ENCODE measurements at regions not wholly inside any gene's neighbourhood (a gene's known extent, or its start where the extent isn't known, plus 50 kb on each side); places are given as distances from the start of the nearest gene placed in this dataset.
"Not testable (repeated sequence)": the region's sequence is repeated elsewhere in the genome, so short reads cannot be mapped to it uniquely, and the experiment has no call there.

DNA sequence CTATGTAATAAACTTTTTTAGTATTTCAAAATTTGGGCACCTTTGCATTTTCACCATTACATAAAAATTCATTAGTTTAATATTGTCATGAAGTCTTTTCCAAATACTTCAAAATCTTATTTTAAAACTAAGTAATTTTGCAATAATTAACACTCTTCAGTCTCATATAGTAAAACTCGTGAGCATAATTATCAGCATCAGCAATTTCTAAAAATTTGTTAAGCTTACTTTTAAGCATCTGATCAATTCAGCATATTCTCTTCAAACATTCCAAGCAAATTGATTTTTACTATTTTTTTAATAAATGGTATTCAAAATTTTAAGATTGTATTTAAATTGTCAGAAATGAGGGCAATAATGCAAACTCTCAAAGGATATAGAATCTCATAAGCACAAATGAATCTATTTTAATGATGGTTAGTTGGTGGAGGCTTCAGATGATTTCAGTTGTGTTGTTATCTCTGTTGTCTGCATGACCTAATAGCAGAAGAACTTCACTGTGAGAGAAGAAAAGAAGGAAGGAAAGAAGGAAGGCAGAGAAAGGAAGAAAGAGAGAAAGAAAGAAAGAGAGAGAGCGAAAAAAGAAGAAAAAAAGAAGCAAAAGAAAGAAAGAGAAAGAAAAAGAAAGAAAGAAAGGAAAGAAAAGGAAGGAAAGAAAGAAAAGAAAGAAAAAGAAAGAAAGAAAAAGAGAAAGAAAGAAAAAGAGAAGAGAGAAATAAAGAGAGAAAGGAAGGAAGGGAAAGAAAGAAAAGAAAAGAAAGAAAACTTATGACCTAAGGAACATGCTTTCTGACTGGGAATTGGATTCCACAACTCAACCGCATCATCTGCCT lies 860.5 kb downstream of the NCAM2 start:
- no peak overlapping the region for H3K27ac Mint-ChIP-seq
- ATAC-seq (replicated peaks) = no peak
- H3K9me3 Mint-ChIP-seq = peaks cover 11% of the 10 kb centered on the region
- H3K27me3 Mint-ChIP-seq = no peaks in the 10 kb centered on the region
- H3K4me3 Mint-ChIP-seq = no peak overlapping the region
- no peaks in the 10 kb centered on the region for H3K36me3 Mint-ChIP-seq (ENCODE audit: low read depth)
- no peaks in the 10 kb centered on the region for H3K4me1 Mint-ChIP-seq

GRCh38 chr21:21860888-21861287 lies 862.7 kb downstream of the NCAM2 start:
- H3K27me3 Mint-ChIP-seq = no peaks in the 10 kb centered on the region
- H3K9me3 Mint-ChIP-seq = peaks cover 7% of the 10 kb centered on the region
- ATAC-seq (replicated peaks) = no peak
- H3K4me1 Mint-ChIP-seq = no peaks in the 10 kb centered on the region
- H3K27ac Mint-ChIP-seq = no peak overlapping the region
- H3K36me3 Mint-ChIP-seq (ENCODE audit: low read depth) = no peaks in the 10 kb centered on the region
- H3K4me3 Mint-ChIP-seq = no peak overlapping the region

DNA sequence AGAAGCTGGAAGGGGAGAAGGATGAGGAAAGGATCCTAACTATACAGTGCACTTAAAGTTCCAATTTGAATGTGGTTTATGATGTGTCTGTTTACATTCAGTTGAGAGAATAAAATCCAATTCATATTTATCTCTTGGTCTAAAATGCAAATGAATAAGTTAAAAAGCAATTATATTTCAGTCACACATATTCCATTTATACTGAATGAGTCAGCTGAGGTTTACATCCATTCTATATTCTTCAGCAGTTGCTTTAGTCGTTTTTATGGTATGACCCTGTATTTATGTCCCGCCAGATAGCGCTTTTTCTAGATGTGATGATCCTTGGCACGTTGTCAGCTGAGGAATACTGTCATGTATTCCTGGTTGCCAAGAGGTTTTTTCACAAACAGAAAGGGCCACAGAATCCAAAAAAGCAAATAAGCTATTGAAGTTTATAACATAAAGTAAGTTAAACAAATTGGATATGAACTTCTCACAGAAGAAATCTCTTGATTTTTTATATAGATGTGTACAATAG lies 866.2 kb downstream of the NCAM2 start:
- H3K36me3 Mint-ChIP-seq (ENCODE audit: low read depth) = no peaks in the 10 kb centered on the region
- H3K27ac Mint-ChIP-seq = no peak overlapping the region
- no peaks in the 10 kb centered on the region for H3K4me1 Mint-ChIP-seq
- no peak for ATAC-seq (replicated peaks)
- H3K27me3 Mint-ChIP-seq = no peaks in the 10 kb centered on the region
- no peak overlapping the region for H3K4me3 Mint-ChIP-seq
- peaks cover 3% of the 10 kb centered on the region for H3K9me3 Mint-ChIP-seq

DNA sequence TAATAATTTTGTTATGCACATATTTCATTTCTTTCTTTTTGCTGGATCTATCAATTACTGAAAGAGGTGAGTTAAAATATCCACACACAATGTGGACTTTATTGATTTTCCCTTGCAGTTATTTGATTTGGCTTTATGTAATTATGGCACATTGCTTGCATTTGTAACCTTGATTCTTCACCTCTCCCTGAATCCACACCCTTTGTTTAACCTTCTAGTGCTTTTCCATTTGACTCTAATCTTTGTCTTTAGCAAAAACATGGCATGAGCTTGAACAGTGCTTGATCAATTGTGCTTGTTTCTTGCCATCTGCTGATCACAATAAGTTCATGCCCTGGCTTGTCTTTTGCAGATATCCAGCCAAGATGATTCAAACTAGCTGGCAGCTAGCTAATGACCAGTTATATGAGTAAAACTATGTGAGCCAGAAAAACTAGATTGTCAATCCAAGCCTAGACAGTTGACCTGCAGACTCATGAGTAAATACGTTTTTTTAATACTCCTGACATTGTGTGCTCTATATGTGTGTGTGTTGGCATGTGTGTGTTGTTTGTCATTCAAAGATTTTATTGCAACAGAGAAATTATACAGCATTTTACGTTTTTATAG lies 899.2 kb downstream of the NCAM2 start:
- Mint-ChIP-seq H3K27me3 (no peaks in the 10 kb centered on the region), H3K4me3 (no peak overlapping the region), H3K27ac (no peak overlapping the region), H3K36me3 (ENCODE audit: low read depth) (no peaks in the 10 kb centered on the region), H3K4me1 (no peaks in the 10 kb centered on the region), H3K9me3 (peaks cover 27% of the 10 kb centered on the region)
- no peak for ATAC-seq (replicated peaks)

DNA sequence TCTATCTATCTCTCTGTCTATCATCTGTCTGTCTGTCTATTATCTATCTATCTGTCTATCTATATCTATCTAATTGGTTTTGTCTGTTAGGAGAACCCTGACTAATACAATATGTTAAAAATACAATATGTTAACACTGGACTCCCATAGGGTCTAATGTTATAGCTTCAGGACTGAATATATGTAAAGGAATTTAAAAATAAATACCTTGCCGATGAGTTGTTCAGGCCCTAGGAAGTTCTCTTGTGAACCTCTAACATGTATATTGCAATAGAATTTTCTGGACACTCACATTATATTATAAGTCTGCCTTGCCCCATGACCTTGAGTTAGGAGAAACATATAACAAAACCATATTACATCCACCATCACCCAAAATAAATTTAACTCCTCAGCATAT lies 900.6 kb downstream of the NCAM2 start:
- Mint-ChIP-seq H3K4me1 (no peaks in the 10 kb centered on the region), H3K36me3 (ENCODE audit: low read depth) (no peaks in the 10 kb centered on the region), H3K4me3 (no peak overlapping the region), H3K27ac (no peak overlapping the region), H3K9me3 (peaks cover 19% of the 10 kb centered on the region), H3K27me3 (no peaks in the 10 kb centered on the region)
- no peak for ATAC-seq (replicated peaks)

DNA sequence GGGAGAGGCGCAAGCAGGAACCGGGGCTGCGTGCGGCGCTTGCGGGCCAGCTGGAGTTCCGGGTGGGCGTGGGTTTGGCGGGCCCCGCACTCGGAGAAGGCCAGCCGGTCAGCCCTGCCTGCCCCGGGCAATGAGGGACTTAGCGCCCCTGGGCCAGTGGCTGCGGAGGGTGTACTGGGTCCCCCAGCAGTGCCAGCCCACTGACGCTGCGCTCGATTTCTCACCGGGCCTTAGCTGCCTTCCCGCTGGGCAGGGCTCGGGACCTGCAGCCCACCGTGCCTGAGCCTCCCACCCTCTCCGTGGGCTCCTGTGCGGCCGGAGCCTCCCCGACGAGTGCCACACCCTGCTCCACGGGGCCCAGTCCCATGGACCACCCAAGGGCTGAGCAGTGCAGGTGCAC lies 904.2 kb downstream of the NCAM2 start:
- not testable (repeated sequence) for H3K9me3 Mint-ChIP-seq; H3K27ac Mint-ChIP-seq; H3K4me1 Mint-ChIP-seq; H3K4me3 Mint-ChIP-seq; H3K27me3 Mint-ChIP-seq; ATAC-seq (replicated peaks); H3K36me3 Mint-ChIP-seq (ENCODE audit: low read depth)

DNA sequence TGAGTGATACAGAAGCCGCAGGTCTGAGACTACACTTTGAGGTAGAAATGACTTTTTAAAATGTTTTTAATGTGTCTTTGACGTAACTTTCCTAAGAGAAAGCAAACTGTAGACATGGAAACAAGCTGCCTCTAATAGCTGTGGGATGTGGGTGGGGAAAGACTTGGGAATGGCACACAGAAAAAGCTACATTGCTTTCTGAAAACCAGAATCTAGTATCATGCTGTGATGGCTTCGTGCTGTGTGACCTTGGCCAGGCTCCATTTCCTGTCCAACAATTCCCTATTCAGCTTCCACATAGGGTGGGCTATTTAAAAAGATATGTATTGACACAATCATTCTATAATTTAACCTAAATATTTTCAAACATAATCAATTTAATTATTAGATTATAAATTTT lies 909.1 kb downstream of the NCAM2 start:
- Mint-ChIP-seq H3K9me3 (peaks cover 5% of the 10 kb centered on the region), H3K4me3 (no peak overlapping the region), H3K27me3 (no peaks in the 10 kb centered on the region), H3K4me1 (no peaks in the 10 kb centered on the region), H3K36me3 (ENCODE audit: low read depth) (no peaks in the 10 kb centered on the region), H3K27ac (no peak overlapping the region)
- no peak for ATAC-seq (replicated peaks)

DNA sequence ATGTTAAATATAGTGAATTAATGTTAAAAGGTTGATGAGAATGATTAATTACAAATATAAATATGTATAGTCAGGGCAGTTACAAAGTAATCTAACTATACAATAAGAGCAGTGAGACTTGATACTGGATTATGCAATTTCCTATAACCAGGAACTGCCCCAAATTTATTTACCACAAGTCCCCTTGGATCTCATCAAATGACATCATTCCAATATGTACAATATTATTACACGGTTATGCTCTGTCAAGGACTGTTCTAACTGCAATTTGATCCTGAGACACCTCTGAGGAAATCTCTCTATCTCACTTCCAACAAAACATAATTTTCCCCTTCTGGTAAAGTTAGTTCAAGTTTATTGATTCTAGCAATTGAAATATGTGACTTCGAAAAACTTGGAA lies 917.6 kb downstream of the NCAM2 start:
- H3K27ac Mint-ChIP-seq = no peak overlapping the region
- peaks cover 12% of the 10 kb centered on the region for H3K9me3 Mint-ChIP-seq
- no peaks in the 10 kb centered on the region for H3K36me3 Mint-ChIP-seq (ENCODE audit: low read depth)
- no peak for ATAC-seq (replicated peaks)
- no peaks in the 10 kb centered on the region for H3K4me1 Mint-ChIP-seq
- H3K4me3 Mint-ChIP-seq = no peak overlapping the region
- no peaks in the 10 kb centered on the region for H3K27me3 Mint-ChIP-seq

- H3K36me3 Mint-ChIP-seq (ENCODE audit: low read depth) = no peaks in the 10 kb centered on the region
- no peaks in the 10 kb centered on the region for H3K9me3 Mint-ChIP-seq
- H3K27me3 Mint-ChIP-seq = no peaks in the 10 kb centered on the region
- no peak overlapping the region for H3K4me3 Mint-ChIP-seq
- no peak overlapping the region for H3K27ac Mint-ChIP-seq
- no peaks in the 10 kb centered on the region for H3K4me1 Mint-ChIP-seq
- no peak for ATAC-seq (replicated peaks)
These were observed 923.4 kb downstream of the NCAM2 start for GRCh38 chr21:21921410-21922232.

DNA sequence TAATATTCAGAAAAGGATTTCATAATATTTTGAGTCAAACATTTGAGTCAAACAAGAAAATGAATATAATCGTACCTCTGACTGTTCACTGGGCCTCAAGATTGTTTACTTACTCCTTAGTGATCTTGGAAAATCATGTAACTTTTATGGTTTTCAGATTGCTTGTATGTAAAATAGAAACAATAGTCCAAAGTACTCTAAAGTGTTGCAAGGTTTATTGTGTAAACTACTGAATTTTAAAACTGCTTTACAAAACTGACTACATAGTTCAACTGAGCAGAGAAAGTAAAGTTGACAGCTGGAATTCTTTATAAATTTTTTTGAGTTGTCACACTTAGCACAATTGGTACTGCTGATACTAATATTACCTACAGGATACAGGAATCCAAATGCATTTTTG lies 931.0 kb downstream of the NCAM2 start:
- no peaks in the 10 kb centered on the region for H3K27me3 Mint-ChIP-seq
- no peak for ATAC-seq (replicated peaks)
- H3K4me1 Mint-ChIP-seq = no peaks in the 10 kb centered on the region
- no peaks in the 10 kb centered on the region for H3K9me3 Mint-ChIP-seq
- no peak overlapping the region for H3K4me3 Mint-ChIP-seq
- H3K36me3 Mint-ChIP-seq (ENCODE audit: low read depth) = no peaks in the 10 kb centered on the region
- no peak overlapping the region for H3K27ac Mint-ChIP-seq

DNA sequence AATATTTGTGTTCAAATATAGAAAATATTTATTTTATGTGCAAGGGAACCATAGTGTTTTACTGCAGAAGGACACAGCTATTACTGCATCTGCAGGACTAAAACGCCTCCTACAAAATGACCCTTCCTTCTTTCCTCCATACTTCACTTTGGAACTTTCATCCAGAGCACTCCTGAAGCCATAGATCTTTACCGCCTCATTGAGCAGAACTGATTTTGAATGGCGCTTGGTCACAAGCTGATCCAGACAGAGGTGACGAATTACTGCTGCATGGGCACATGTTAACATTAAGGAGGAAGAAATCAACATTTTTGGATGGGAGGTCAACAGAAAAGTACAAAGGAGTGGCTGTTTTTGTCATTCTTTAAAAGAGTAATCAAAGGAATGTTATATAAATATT lies 931.6 kb downstream of the NCAM2 start:
- no peaks in the 10 kb centered on the region for H3K36me3 Mint-ChIP-seq (ENCODE audit: low read depth)
- H3K4me1 Mint-ChIP-seq = no peaks in the 10 kb centered on the region
- no peak overlapping the region for H3K27ac Mint-ChIP-seq
- no peaks in the 10 kb centered on the region for H3K9me3 Mint-ChIP-seq
- ATAC-seq (replicated peaks) = no peak
- no peaks in the 10 kb centered on the region for H3K27me3 Mint-ChIP-seq
- no peak overlapping the region for H3K4me3 Mint-ChIP-seq

DNA sequence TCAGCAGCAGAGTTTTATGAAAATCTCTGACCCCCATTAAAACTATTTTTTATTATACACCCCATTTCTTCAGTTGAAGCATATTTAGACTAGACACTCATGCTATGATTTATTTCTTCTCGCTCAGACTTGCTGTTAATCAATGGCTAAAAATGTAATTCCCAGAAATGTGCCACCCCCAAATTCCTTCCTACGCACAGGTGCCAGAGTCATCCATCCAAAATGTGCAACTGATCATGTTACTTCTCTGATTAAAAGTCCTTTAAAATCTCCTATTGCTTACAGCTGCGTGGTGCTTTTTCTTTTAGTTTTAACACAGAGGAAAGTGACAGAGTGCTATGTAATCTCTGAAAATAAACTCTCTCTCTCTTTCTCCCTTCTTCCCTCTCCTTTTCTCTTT lies 954.4 kb downstream of the NCAM2 start:
- Mint-ChIP-seq H3K4me1 (no peaks in the 10 kb centered on the region), H3K9me3 (peaks cover 12% of the 10 kb centered on the region), H3K27me3 (no peaks in the 10 kb centered on the region), H3K4me3 (no peak overlapping the region), H3K27ac (no peak overlapping the region), H3K36me3 (ENCODE audit: low read depth) (no peaks in the 10 kb centered on the region)
- no peak for ATAC-seq (replicated peaks)

DNA sequence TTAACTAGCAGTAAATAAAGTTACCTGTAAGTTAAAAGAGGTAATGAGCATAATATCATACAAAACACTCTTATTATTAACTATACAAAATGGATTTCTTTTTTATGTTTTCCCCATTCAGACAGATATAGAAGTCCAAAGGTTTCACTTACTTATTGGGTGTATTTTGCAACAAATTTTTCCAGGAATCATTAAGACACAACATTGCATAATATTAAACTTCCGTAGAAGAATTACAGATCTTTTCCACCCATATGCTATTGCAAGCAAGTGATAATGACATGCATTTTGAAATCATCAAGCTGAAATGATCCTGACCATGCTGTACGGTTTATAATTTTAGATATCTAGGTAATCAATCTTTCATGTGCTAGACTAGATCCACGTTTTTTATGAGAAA lies 957.0 kb downstream of the NCAM2 start:
- H3K4me1 Mint-ChIP-seq = no peaks in the 10 kb centered on the region
- no peaks in the 10 kb centered on the region for H3K27me3 Mint-ChIP-seq
- no peaks in the 10 kb centered on the region for H3K36me3 Mint-ChIP-seq (ENCODE audit: low read depth)
- no peak for ATAC-seq (replicated peaks)
- no peak overlapping the region for H3K27ac Mint-ChIP-seq
- no peak overlapping the region for H3K4me3 Mint-ChIP-seq
- peaks cover 6% of the 10 kb centered on the region for H3K9me3 Mint-ChIP-seq

DNA sequence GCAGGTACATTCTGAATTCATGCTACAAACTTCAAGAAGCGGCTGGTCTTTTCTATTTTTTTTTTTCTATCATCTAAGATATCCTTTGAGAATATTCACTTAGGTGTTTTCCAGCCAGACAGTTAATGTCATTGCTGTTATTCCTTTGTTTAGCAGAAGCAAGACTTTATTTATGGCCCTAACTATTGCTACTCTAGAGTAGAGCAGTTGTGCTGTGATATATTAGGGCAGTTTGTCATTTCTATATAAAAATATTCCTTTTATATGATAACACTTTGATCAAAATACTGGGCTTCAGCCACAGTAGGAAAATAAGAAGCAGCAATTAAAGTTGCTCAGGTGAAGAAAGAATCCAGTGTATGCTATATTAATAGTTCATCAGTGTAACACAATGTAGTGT lies 959.3 kb downstream of the NCAM2 start:
- Mint-ChIP-seq H3K27me3 (no peaks in the 10 kb centered on the region), H3K36me3 (ENCODE audit: low read depth) (no peaks in the 10 kb centered on the region), H3K27ac (no peak overlapping the region), H3K4me3 (no peak overlapping the region), H3K9me3 (peaks cover 4% of the 10 kb centered on the region), H3K4me1 (no peaks in the 10 kb centered on the region)
- no peak for ATAC-seq (replicated peaks)

DNA sequence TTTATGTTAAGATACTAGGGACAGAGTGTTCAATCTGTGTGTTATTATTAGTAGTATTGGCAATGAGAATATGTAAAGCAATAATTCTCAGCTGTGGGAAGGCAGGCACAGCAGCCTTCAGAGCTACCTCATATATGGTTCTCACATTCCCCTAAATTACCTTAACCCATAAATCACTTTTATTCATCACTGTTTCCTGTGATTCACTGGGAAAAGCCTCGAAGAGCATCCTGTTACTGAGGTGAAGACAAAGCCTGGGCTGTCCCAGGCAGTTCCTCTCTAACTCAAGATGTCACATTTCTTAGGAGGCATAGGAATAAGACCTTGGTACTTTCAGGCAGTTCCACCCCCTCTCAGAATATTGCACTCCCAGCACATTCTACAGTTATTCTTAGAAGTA lies 965.7 kb downstream of the NCAM2 start:
- no peaks in the 10 kb centered on the region for H3K4me1 Mint-ChIP-seq
- no peak for ATAC-seq (replicated peaks)
- H3K9me3 Mint-ChIP-seq = peaks cover 17% of the 10 kb centered on the region
- H3K4me3 Mint-ChIP-seq = no peak overlapping the region
- H3K27me3 Mint-ChIP-seq = no peaks in the 10 kb centered on the region
- no peak overlapping the region for H3K27ac Mint-ChIP-seq
- H3K36me3 Mint-ChIP-seq (ENCODE audit: low read depth) = no peaks in the 10 kb centered on the region

All from activated T-helper 17 cell treated with anti-CD3 and anti-CD28 coated beads, Interleukin-2, amount 50 U/mL, for 72 hours (primary cell).